ENCODE measurements at regions not wholly inside any gene's neighbourhood (a gene's known extent, or its start where the extent isn't known, plus 50 kb on each side); places are given as distances from the start of the nearest gene placed in this dataset.

DNA sequence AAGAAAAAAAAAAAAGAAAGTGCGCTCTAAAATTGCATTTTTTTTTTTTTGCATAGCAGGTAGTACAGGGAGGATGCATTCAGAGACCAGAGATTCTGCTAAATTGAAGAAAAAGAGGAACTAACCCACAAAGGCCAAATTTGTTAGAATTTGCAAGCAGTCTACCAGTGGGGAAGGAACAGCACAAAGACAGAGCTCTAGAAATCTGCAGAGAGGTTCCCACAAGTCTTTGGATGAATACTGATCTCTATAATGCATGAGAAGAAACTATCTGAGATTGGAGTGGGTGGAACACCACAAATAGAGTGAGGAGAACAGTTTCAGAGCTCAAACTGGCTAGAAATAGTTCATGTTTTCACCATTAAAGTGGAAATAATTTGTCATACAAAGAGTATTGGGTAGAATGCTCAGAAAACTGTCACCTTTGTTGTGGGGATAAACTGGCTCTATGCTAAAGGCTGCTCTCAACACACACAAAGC, 79.6 kb upstream of the AHI1 start:
- TF ChIP-seq, protein P1, sequence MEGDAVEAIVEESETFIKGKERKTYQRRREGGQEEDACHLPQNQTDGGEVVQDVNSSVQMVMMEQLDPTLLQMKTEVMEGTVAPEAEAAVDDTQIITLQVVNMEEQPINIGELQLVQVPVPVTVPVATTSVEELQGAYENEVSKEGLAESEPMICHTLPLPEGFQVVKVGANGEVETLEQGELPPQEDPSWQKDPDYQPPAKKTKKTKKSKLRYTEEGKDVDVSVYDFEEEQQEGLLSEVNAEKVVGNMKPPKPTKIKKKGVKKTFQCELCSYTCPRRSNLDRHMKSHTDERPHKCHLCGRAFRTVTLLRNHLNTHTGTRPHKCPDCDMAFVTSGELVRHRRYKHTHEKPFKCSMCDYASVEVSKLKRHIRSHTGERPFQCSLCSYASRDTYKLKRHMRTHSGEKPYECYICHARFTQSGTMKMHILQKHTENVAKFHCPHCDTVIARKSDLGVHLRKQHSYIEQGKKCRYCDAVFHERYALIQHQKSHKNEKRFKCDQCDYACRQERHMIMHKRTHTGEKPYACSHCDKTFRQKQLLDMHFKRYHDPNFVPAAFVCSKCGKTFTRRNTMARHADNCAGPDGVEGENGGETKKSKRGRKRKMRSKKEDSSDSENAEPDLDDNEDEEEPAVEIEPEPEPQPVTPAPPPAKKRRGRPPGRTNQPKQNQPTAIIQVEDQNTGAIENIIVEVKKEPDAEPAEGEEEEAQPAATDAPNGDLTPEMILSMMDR (IDR thresholded peaks at IDR 0.05; ENCODE audit: low read length): no peak
- no peak for TF ChIP-seq EZH2phosphoT487 (IDR thresholded peaks at IDR 0.05; ENCODE audit: low read length)
- TF ChIP-seq EZH2 (optimal IDR thresholded peaks at IDR 0.05; ENCODE audit: low read depth, low read length): no peak
